H1 (cell line): ENCODE measurements at regions not wholly inside any gene's neighbourhood (a gene's known extent, or its start where the extent isn't known, plus 50 kb on each side); places are given as distances from the start of the nearest gene placed in this dataset.

ENCODE experiments used
- BCL11A ChIP-seq, 2 experiments: IDR thresholded peaks; one replicate each; pipeline ENCODE4 v1.6.1; 2011; ENCODE audit warnings: low read depth in 2 of 2, low read length in 2 of 2, mild to moderate bottlenecking in 2 of 2
- EP300 ChIP-seq, 2 experiments: IDR thresholded peaks; 1 replicate in 1 of 2; 2 replicates in 1 of 2; pipeline ENCODE4 v1.6.1; 2011 to 2012; ENCODE audit warnings: low read depth in 2 of 2, low read length in 2 of 2, mild to moderate bottlenecking in 2 of 2, borderline replicate concordance in 1 of 2, inconsistent platforms in 1 of 2, moderate library complexity in 1 of 2
- EZH2 ChIP-seq: fragments of 200-600 bp; sonication (generic); IDR thresholded peaks from 2 replicates; pipeline ENCODE4 v1.7.1; 2012; ENCODE audit warnings: low read depth, mild to moderate bottlenecking, moderate library complexity, low read length, inconsistent platforms; ENCODE audit not compliant: severe bottlenecking
- MAFK ChIP-seq: IDR thresholded peaks from 2 replicates; pipeline ENCODE4 v1.6.1; 2012; ENCODE audit warnings: low read depth, mild to moderate bottlenecking, improper control_type of control experiment, low read length
- POLR2AphosphoS5 ChIP-seq: IDR thresholded peaks from 2 replicates; pipeline ENCODE4 v1.6.1; 2011; ENCODE audit warnings: low read depth, low read length
- RNF2 ChIP-seq: fragments of 200-900, 300-1000 bp; sonication (generic); IDR thresholded peaks from 2 replicates; pipeline ENCODE4 v1.7.1; 2016; ENCODE audit warnings: borderline replicate concordance, low read depth, mild to moderate bottlenecking, antibody characterized with exemption, low read length; ENCODE audit not compliant: poor library complexity, severe bottlenecking; ENCODE audit errors: missing control alignments
- SP4 ChIP-seq: IDR thresholded peaks from 2 replicates; pipeline ENCODE4 v1.6.1; 2012; ENCODE audit warnings: low read length, inconsistent platforms

GRCh38 chr9:13590996-13591395, 311.5 kb upstream of the MPDZ start:
- TF ChIP-seq SP4, result no peak
- TF ChIP-seq EP300 (IDR thresholded peaks at IDR 0.05; ENCODE audit: borderline replicate concordance in 1 of 2, low read depth in 2 of 2, low read length in 2 of 2), result no peak
- TF ChIP-seq EZH2, result no peak
- TF ChIP-seq RNF2, result no peak
- TF ChIP-seq POLR2AphosphoS5, result no peak
- no peak for TF ChIP-seq BCL11A (IDR thresholded peaks at IDR 0.05; ENCODE audit: low read depth in 2 of 2, low read length in 2 of 2)
- TF ChIP-seq MAFK, result no peak
